KMS-11 (cell line): ENCODE measurements at regions not wholly inside any gene's neighbourhood (a gene's known extent, or its start where the extent isn't known, plus 50 kb on each side); places are given as distances from the start of the nearest gene placed in this dataset.
A peak's percentile ranks its signal among the peaks of the same experiment; 100 is the strongest.

Source experiments
- H2AFZ ChIP-seq: fragments of 200-600 bp; sonication (generic); 2 replicates; pipeline ENCODE4 v1.6.1; 2016; ENCODE audit warnings: antibody characterized with exemption, mixed run types, low read depth
- H3K27ac ChIP-seq: fragments of 200-600 bp; sonication (generic); 2 replicates; pipeline ENCODE4 v1.6.1; 2016; ENCODE audit warnings: mild to moderate bottlenecking, mixed run types
- H3K27me3 ChIP-seq: fragments of 200-600 bp; sonication (generic); 2 replicates; pipeline ENCODE4 v1.6.1; 2017; ENCODE audit warnings: mild to moderate bottlenecking, low read depth, mixed run types, moderate library complexity; ENCODE audit not compliant: insufficient read depth
- H3K36me3 ChIP-seq: fragments of 200-600 bp; sonication (generic); 2 replicates; pipeline ENCODE4 v1.6.1; 2017; ENCODE audit warnings: mild to moderate bottlenecking, mixed run types; ENCODE audit not compliant: insufficient read depth
- H3K4me1 ChIP-seq: fragments of 200-600 bp; sonication (generic); 2 replicates; pipeline ENCODE4 v1.6.1; 2016; ENCODE audit warnings: mild to moderate bottlenecking, low read depth, mixed run types; ENCODE audit not compliant: poor library complexity, severe bottlenecking
- H3K4me2 ChIP-seq: fragments of 200-600 bp; sonication (generic); 2 replicates; pipeline ENCODE4 v1.7.0; 2016; ENCODE audit warnings: mild to moderate bottlenecking, mixed run types
- H3K4me3 ChIP-seq: fragments of 200-600 bp; sonication (generic); IDR thresholded peaks from 2 replicates; pipeline ENCODE4 v1.6.1; 2017; ENCODE audit warnings: low read depth, low read length, mixed read lengths; ENCODE audit not compliant: insufficient read depth
- H3K79me2 ChIP-seq: fragments of 200-600 bp; sonication (generic); 2 replicates; pipeline ENCODE4 v1.6.1; 2016; ENCODE audit warnings: low read depth, mixed run types; ENCODE audit not compliant: insufficient read depth
- H3K9ac ChIP-seq: fragments of 200-600 bp; sonication (generic); 2 replicates; pipeline ENCODE4 v1.6.1; 2016; ENCODE audit warnings: mild to moderate bottlenecking, mixed run types
- H4K20me1 ChIP-seq: fragments of 200-600 bp; sonication (generic); 2 replicates; pipeline ENCODE4 v1.6.1; 2016; ENCODE audit warnings: mild to moderate bottlenecking, mixed run types; ENCODE audit not compliant: insufficient read depth
- CTCF ChIP-seq: fragments of 200-600 bp; sonication (generic); conservative IDR thresholded peaks from 2 replicates; pipeline ENCODE4 v1.6.1; 2017; ENCODE audit warnings: low read depth, mild to moderate bottlenecking, antibody characterized with exemption, low read length, moderate library complexity, mixed read lengths

- Histone ChIP-seq H2AFZ (no peak overlapping the region), H3K4me2 (no peak overlapping the region), H3K4me3 (no peak overlapping the region), H3K27ac (no peak overlapping the region), H4K20me1 (no peaks in the 10 kb centered on the region), H3K9ac (no peak overlapping the region), H3K36me3 (no peaks in the 10 kb centered on the region), H3K27me3 (no peaks in the 10 kb centered on the region), H3K4me1 (no peaks in the 10 kb centered on the region), H3K79me2 (no peaks in the 10 kb centered on the region)
- TF ChIP-seq CTCF, result no peak
Observed at GRCh38 chr1:55707196-55707595, 492.0 kb upstream of the USP24 start.

- Histone ChIP-seq H3K4me3 (no peak overlapping the region), H2AFZ (no peak overlapping the region), H3K27ac (no peak overlapping the region), H3K4me2 (no peak overlapping the region), H3K9ac (no peak overlapping the region), H4K20me1 (no peaks in the 10 kb centered on the region), H3K27me3 (no peaks in the 10 kb centered on the region), H3K4me1 (no peaks in the 10 kb centered on the region), H3K79me2 (no peaks in the 10 kb centered on the region), H3K36me3 (no peaks in the 10 kb centered on the region)
- no peak for TF ChIP-seq CTCF
Observed at GRCh38 chr1:55706397-55706796, 491.2 kb upstream of the USP24 start.

GRCh38 chr1:55703726-55704363 is 488.7 kb upstream of the USP24 start:
- Histone ChIP-seq H3K27me3 (no peaks in the 10 kb centered on the region), H3K79me2 (no peaks in the 10 kb centered on the region), H4K20me1 (no peaks in the 10 kb centered on the region), H2AFZ (no peak overlapping the region), H3K27ac (no peak overlapping the region), H3K4me3 (no peak overlapping the region), H3K4me1 (no peaks in the 10 kb centered on the region), H3K4me2 (no peak overlapping the region), H3K36me3 (no peaks in the 10 kb centered on the region), H3K9ac (no peak overlapping the region)
- no peak for TF ChIP-seq CTCF

- Histone ChIP-seq H2AFZ (no peak overlapping the region), H4K20me1 (no peaks in the 10 kb centered on the region), H3K4me2 (no peak overlapping the region), H3K27me3 (no peaks in the 10 kb centered on the region), H3K79me2 (no peaks in the 10 kb centered on the region), H3K27ac (no peak overlapping the region), H3K4me1 (no peaks in the 10 kb centered on the region), H3K9ac (no peak overlapping the region), H3K36me3 (no peaks in the 10 kb centered on the region), H3K4me3 (no peak overlapping the region)
- peak; percentile 57 for TF ChIP-seq CTCF
Observed at GRCh38 chr1:55702064-55702463, 486.9 kb upstream of the USP24 start.
